Astrocyte (in vitro differentiated cells and primary cell): ENCODE measurements at regions not wholly inside any gene's neighbourhood (a gene's known extent, or its start where the extent isn't known, plus 50 kb on each side); places are given as distances from the start of the nearest gene placed in this dataset.

ENCODE experiments used
- EZH2 ChIP-seq: IDR thresholded peaks from 2 replicates; pipeline ENCODE4 v1.6.1; 2012; ENCODE audit warnings: mild to moderate bottlenecking, low read length, inconsistent platforms; ENCODE audit not compliant: insufficient read depth
- TF ChIP-seq, protein P1 (sequence below): IDR thresholded peaks from 2 replicates; pipeline ENCODE4 v1.5.1; 2011; ENCODE audit warnings: low read depth, mild to moderate bottlenecking, inconsistent platforms, low read length, moderate library complexity; ENCODE audit not compliant: insufficient read depth

- TF ChIP-seq, protein P1, sequence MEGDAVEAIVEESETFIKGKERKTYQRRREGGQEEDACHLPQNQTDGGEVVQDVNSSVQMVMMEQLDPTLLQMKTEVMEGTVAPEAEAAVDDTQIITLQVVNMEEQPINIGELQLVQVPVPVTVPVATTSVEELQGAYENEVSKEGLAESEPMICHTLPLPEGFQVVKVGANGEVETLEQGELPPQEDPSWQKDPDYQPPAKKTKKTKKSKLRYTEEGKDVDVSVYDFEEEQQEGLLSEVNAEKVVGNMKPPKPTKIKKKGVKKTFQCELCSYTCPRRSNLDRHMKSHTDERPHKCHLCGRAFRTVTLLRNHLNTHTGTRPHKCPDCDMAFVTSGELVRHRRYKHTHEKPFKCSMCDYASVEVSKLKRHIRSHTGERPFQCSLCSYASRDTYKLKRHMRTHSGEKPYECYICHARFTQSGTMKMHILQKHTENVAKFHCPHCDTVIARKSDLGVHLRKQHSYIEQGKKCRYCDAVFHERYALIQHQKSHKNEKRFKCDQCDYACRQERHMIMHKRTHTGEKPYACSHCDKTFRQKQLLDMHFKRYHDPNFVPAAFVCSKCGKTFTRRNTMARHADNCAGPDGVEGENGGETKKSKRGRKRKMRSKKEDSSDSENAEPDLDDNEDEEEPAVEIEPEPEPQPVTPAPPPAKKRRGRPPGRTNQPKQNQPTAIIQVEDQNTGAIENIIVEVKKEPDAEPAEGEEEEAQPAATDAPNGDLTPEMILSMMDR = no peak
- TF ChIP-seq EZH2 = no peak
These were observed 70.1 kb downstream of the CCNG2 start for GRCh38 chr4:77226939-77227705.
